ENCODE measurements at regions not wholly inside any gene's neighbourhood (a gene's known extent, or its start where the extent isn't known, plus 50 kb on each side); places are given as distances from the start of the nearest gene placed in this dataset.
"Not testable (repeated sequence)": the region's sequence is repeated elsewhere in the genome, so short reads cannot be mapped to it uniquely, and the experiment has no call there.

- no peak for DNase-seq (ENCODE audit: low spot score)
These were observed 113.1 kb downstream of the ZNF648 start for GRCh38 chr1:181948372-181948771.

GRCh38 chr1:181947441-181947840 lies 114.1 kb downstream of the ZNF648 start:
- no peak for DNase-seq (ENCODE audit: low spot score)

- DNase-seq (ENCODE audit: low spot score): peak; percentile 60
These were observed 124.5 kb downstream of the ZNF648 start for GRCh38 chr1:181936768-181937581.

- no peak for DNase-seq (ENCODE audit: low spot score)
These were observed 125.2 kb downstream of the ZNF648 start for GRCh38 chr1:181936269-181936668.

GRCh38 chr1:181931873-181932272 lies 129.6 kb downstream of the ZNF648 start:
- no peak for DNase-seq (ENCODE audit: low spot score)

GRCh38 chr1:181930187-181930586 lies 131.3 kb downstream of the ZNF648 start:
- DNase-seq (ENCODE audit: low spot score): no peak

GRCh38 chr1:181926697-181927096 lies 134.8 kb downstream of the ZNF648 start:
- DNase-seq (ENCODE audit: low spot score): no peak

GRCh38 chr1:181924034-181924433 lies 137.5 kb downstream of the ZNF648 start:
- DNase-seq (ENCODE audit: low spot score): not testable (repeated sequence)

GRCh38 chr1:181919542-181919941 lies 142.0 kb downstream of the ZNF648 start:
- no peak for DNase-seq (ENCODE audit: low spot score)

- no peak for DNase-seq (ENCODE audit: low spot score)
These were observed 142.5 kb downstream of the ZNF648 start for GRCh38 chr1:181918880-181919525.

GRCh38 chr1:181911715-181912114 lies 149.8 kb downstream of the ZNF648 start:
- DNase-seq (ENCODE audit: low spot score): no peak

GRCh38 chr1:181910905-181911304 lies 150.6 kb downstream of the ZNF648 start:
- DNase-seq (ENCODE audit: low spot score): no peak

- DNase-seq (ENCODE audit: low spot score): no peak
These were observed 152.5 kb downstream of the ZNF648 start for GRCh38 chr1:181909010-181909409.

GRCh38 chr1:181906631-181907030 lies 154.9 kb downstream of the ZNF648 start:
- no peak for DNase-seq (ENCODE audit: low spot score)

GRCh38 chr1:181905944-181906597 lies 155.4 kb downstream of the ZNF648 start:
- DNase-seq (ENCODE audit: low spot score): no peak

GRCh38 chr1:181898773-181899172 lies 162.7 kb downstream of the ZNF648 start:
- no peak for DNase-seq (ENCODE audit: low spot score)

- DNase-seq (ENCODE audit: low spot score): no peak
These were observed 164.7 kb downstream of the ZNF648 start for GRCh38 chr1:181896824-181897223.

GRCh38 chr1:181894439-181894859 lies 167.1 kb downstream of the ZNF648 start:
- DNase-seq (ENCODE audit: low spot score): no peak

GRCh38 chr1:181893937-181894336 lies 167.6 kb downstream of the ZNF648 start:
- DNase-seq (ENCODE audit: low spot score): no peak

- not testable (repeated sequence) for DNase-seq (ENCODE audit: low spot score)
These were observed 168.4 kb downstream of the ZNF648 start for GRCh38 chr1:181893150-181893549.

- DNase-seq (ENCODE audit: low spot score): no peak
These were observed 188.9 kb downstream of the ZNF648 start for GRCh38 chr1:181872562-181872961.

GRCh38 chr1:181863736-181864135 lies 197.8 kb downstream of the ZNF648 start:
- no peak for DNase-seq (ENCODE audit: low spot score)

GRCh38 chr1:181863006-181863405 lies 198.5 kb downstream of the ZNF648 start:
- no peak for DNase-seq (ENCODE audit: low spot score)
